GM18507 (cell line): ENCODE measurements at regions not wholly inside any gene's neighbourhood (a gene's known extent, or its start where the extent isn't known, plus 50 kb on each side); places are given as distances from the start of the nearest gene placed in this dataset.
"Not testable (repeated sequence)": the region's sequence is repeated elsewhere in the genome, so short reads cannot be mapped to it uniquely, and the experiment has no call there.

ENCODE experiments used
- DNase-seq: peaks from one replicate; pipeline ENCODE4 v3.0.0; 2011; ENCODE audit warnings: low read depth; ENCODE audit not compliant: insufficient read length; ENCODE audit errors: extremely low spot score
- FAIRE-seq: peaks from 2 replicates; lab custom pipeline; 2011; peaks lifted over from hg19 to GRCh38; lab: Jason Lieb, UNC

GRCh38 chr4:132071815-132072214 is 1077.3 kb upstream of the PCDH10 start:
- no peak for DNase-seq
- no peak for FAIRE-seq

- no peak for FAIRE-seq
- no peak for DNase-seq
Measured at GRCh38 chr4:132076829-132077228, 1072.3 kb upstream of the PCDH10 start.

GRCh38 chr4:132085105-132085504 is 1064.0 kb upstream of the PCDH10 start:
- DNase-seq, result no peak
- FAIRE-seq, result no peak

DNA sequence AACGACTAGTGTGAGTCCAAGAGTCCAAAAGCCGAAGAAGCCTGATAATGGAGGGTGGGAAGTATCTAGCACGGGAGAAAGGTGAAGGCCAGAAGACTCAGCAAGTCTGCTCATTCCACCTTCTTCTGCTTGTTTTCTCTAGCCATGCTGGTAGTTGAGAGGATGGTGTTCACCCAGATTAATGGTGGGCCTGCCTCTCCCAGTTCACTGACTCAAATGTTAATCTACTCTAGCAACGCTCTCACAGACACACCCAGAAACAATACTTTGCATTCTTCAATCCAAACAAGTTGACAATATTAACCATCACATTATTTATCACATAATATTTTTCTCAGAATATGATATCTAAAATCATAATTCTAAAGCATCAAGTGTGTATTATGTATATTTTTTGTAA is 1055.1 kb upstream of the PCDH10 start:
- no peak for FAIRE-seq
- no peak for DNase-seq

- DNase-seq (no peak), FAIRE-seq (no peak)
Measured at GRCh38 chr4:132097041-132097440, 1052.1 kb upstream of the PCDH10 start.

- no peak for FAIRE-seq
- DNase-seq, result no peak
Measured at GRCh38 chr4:132101526-132101925, 1047.6 kb upstream of the PCDH10 start.

DNA sequence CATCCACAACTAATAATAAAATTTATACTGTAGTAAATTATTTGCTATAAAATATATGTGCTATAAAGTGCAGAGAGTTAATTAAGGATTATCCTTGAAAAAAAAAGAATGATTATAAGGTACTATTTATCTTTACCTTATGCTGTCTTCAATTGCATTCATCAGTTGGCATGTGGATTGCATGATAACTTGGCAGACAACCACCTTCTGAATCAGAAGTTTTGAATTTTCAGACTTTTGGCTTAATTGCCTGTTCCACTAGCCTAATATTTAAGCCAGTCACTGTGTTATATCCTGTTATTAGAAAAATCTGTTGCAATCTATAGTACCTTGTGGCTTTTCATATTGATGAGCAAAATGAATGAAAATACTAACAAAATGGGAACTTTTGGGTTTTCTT is 1040.3 kb upstream of the PCDH10 start:
- no peak for FAIRE-seq
- DNase-seq, result no peak

DNA sequence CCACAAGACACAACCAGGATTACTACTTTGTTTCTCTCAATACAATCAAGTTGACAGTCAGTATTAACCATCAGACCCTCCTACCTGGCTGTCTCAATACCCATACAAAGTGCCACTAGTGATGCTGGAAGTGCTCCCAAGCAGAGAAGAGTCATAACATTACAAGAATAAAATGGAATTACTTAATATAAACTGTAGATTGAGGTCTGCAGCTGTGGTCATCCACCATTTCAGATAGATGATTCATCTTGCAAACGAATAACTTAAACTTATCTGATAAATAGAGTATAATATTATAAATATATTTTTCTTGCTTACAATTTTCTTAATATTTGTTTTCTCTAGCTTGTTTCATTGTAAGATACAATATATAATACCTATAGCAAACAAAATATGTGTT is 1034.2 kb upstream of the PCDH10 start:
- no peak for FAIRE-seq
- DNase-seq, result no peak

DNA sequence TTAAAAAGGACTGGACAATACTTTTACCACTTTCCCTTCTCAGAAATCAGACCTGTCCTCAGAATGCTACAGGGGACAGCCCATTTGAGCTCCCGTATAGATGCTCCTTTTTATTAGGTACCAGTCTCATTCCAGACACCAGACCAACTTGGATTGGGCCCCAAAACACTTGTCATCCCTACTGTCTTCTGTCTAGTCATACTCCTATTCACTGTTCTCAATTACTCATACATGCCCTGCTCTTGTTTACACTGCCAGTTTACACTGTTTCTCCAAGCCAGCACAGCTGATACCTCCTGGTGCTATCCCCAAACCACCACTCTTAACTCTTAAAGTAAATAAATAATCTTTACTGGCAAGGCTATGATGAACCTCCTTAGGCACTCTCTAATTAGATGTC is 1026.4 kb upstream of the PCDH10 start:
- not testable (repeated sequence) for DNase-seq, FAIRE-seq

DNA sequence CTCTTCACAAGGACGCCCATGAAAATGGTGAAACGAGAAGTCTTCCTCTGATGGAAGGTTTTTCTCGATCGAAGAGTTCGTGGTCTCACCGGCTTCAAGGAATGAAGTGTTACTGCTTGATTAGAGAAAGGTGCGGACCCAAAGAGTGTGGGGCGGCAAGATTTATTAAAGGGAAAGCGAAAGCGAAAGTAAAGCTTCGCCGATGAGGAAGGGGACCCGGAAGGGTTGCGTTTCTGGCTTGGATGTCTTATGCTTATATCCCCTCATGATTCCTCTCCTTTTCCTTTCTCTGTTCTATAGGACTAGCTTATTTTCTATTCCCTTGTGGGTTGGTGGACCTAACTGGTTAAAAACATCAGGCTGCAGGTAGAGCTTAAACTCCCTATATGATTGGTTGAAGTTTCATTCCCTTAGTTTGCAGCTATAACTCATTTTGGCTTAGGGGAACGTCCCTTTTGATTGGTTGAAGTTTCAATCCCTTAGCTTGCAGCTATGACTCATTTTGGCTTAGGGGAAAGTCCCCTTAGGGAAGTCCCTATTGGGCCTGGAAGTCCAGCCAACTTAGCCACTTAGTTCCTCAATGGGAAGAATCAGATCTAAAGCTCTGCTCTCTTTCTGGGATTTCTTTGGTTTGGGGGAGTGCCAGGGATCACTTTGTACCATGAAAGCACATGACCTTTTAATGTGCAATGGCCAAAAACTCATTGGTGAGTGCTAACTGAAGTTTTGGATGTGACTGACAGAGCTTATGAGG is 1025.0 kb upstream of the PCDH10 start:
- DNase-seq (no peak), FAIRE-seq (no peak)

DNA sequence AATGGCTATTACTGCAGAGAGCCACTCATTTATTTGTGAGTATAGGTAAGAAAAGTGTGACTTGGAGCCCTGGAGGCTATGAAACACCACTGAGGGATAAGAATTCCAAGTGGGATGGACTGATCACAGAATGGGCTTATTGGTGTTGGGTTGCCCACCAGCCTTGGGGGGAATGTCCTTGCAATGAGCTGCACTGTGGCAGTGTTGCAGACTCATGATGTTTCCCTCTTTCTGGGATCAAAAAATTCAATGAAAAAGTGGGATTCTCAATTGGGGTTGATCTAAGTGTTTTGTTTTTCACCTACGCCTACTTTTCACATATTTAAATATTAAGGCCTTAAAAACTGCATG is 1024.5 kb upstream of the PCDH10 start:
- DNase-seq (no peak), FAIRE-seq (no peak)

DNA sequence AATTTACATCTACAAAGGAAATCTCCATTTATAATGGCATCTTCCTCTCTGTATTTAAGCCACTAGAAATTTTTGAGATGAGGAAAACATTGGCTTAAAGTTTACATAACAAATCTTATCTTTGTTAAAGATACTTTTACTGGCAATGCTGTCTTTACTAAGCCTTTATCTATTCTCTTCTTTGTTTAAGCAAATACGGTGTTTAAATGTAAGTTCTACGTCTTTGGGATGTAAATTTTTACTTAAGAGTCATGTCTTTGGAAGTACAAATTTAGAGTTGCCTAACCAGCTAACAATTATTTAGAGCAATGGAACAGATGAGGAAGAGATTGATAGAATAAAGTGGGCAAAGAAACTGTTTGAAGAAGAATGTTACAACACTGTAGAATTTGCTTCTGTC is 1024.0 kb upstream of the PCDH10 start:
- DNase-seq, result no peak
- FAIRE-seq, result no peak

DNA sequence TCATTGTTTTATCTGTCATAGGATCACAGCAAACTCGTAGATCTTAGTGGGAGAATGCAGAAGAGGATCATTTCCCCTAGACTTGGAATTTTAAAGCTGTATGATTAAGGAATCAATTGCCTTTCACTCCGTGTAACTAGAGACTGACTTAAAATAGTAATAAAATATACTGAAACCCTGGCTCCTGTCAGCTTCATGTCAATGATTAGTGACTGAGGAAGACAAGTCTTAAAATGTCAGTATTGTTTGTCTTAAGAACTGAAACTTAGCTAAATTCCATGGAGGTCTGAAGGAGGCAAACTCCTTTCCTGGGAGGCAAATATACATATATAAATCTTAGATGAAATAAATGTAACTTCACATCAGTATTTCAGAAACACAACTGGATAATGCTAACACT is 1016.7 kb upstream of the PCDH10 start:
- no peak for DNase-seq

DNA sequence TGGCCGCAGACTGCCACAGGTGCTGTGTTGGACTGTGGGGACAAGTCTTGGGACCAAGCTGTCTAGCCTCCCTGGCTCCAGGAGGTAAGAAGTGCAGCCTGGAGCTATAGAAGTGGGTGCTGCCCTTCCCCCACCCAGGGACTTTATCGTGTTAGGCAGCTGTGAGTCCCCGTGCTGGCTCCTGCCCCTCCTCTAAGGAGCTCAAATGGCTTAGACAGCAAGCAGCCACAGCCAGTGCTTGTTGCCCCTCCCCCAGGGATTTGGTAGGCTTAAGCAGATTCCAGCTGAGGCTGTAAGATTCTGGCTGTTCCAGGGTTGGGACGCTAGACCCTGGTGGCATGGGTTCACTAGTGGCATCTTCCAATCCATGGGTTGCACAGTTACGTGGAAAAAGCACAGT is 979.4 kb upstream of the PCDH10 start:
- DNase-seq (no peak), FAIRE-seq (no peak)

More for the DNA sequence above, 1016.7 kb upstream of the PCDH10 start:
- no peak for FAIRE-seq

- FAIRE-seq (no peak), DNase-seq (no peak)
Measured at GRCh38 chr4:132180020-132180427, 969.1 kb upstream of the PCDH10 start.

- FAIRE-seq (no peak), DNase-seq (no peak)
Measured at GRCh38 chr4:132195176-132195575, 953.9 kb upstream of the PCDH10 start.

- no peak for FAIRE-seq
- DNase-seq, result no peak
Measured at GRCh38 chr4:132203618-132204017, 945.5 kb upstream of the PCDH10 start.

DNA sequence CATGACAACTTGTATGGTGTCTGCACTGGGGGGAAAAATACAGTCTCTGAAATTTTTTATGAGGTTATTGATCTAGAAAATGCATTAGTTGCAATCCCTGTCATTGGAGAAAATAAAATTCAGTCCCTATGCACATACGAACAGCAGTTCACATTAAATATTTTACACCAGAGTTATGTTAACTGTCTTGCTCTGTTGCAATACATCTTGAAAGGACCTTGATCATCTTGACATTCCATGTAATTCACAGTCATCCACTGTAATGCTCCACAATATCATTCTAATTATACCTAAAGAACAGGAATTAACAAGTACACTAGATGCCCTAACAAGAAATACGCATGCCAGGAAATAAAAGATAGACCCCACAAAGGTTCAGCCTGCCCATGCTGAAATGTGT is 934.6 kb upstream of the PCDH10 start:
- DNase-seq, result no peak
- no peak for FAIRE-seq

- DNase-seq (no peak), FAIRE-seq (no peak)
Measured at GRCh38 chr4:132218406-132218805, 930.7 kb upstream of the PCDH10 start.

- DNase-seq (no peak), FAIRE-seq (no peak)
Measured at GRCh38 chr4:132227151-132227856, 921.8 kb upstream of the PCDH10 start.

GRCh38 chr4:132227857-132228165 is 921.3 kb upstream of the PCDH10 start:
- not testable (repeated sequence) for DNase-seq, FAIRE-seq
